ENCODE measurements at regions not wholly inside any gene's neighbourhood (a gene's known extent, or its start where the extent isn't known, plus 50 kb on each side); places are given as distances from the start of the nearest gene placed in this dataset.
A peak's percentile ranks its signal among the peaks of the same experiment; 100 is the strongest.

DNA sequence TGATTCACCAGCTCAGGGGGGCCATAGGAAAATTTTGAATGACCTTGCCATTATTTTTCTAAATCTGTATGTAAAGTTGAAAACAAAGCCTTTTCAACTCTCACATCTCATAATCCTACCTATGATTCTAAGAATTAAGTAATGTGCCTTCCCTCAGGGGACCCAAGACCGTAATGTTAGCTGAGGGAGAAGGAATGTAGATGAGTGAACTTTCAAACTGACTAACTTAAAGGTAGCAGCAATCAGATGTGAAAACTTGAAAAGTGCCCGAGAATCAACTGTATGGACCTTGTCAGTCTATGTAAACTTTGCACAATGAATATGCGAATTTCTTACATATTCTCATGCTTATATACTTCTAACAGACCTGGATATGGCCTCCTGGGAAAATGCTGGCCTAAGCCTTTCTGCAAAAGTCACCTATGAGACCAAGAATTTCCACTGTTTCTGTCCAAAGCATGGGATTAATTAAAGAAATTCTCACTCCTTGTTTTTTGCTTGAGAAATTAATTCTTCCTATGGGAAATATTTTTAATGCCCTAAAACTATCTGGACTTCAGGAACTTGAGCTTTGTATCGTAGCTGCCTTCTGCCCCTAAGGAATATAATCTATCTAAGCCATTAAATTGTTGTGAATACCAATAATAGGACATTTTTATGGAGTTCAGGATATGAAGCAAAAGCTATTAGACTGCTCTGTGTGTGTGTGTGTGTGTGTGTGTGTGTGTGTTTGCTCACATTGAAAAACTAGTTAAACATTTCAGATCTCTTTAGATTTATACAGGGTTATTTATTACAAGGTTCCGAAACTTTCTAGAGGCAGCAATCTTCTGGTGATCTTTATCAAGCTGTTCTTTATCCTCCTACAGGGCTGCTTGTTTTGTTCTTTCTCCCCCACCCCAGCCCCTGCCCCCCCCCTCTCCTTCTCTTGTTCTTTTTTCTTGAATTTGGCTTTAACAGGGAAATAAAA, 169.1 kb upstream of the CLINT1 start:
- DNase-seq (ENCODE audit: low read depth in 2 of 2) = no peak

DNA sequence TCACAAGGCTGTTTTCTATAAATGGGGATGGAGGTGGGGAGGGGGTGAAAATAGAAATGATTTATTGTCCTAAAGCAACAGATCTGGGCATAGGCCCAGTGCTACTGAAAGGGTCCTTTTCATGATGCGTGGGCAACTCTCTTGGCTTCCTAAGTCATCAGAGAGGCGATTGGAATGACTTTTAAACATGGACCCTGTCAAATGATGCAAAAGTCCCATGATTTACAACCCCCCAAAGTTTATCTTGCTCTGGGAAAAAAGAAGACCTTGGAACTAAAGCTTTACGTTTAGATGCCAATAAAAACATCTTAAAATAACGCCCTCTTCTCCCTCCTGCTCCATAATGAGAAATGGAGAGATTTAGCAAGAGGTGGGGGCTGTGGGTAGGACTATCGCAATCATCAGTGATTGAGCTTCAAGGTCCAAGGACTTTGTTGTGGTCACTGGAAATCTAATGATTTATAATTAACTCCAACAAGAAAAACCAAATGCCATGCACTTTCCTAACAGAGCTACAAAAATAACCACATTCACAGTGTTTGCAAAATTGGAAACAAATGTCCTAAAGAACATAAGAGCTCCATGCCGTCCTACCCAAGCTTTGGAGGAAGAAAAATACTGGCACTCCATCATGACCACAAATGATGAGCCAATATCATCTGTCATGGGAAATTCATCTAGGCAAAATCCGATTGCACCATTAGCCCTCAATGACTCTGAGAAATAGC, 167.5 kb upstream of the CLINT1 start:
- no peak for DNase-seq (ENCODE audit: low read depth in 2 of 2)

DNA sequence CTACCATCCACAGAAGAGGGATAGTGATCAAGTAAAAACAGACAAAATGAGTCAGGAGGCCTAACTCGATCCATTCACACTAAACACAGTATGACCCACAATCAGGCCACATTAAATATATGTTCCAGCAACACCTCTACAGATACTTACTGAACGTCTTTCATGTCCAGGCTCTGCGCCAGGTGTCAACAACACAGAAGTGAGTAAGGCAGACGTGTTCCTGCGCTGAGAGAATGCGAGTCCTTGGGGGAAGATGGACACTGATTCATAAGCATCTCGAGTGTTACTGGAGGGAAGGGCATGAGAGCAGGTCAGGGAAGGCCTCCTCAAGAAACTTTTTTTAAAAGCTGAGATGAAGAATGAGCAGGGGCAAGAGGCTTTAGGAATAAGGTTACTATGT, 164.3 kb upstream of the CLINT1 start:
- no peak for DNase-seq (ENCODE audit: low read depth in 2 of 2)

DNA sequence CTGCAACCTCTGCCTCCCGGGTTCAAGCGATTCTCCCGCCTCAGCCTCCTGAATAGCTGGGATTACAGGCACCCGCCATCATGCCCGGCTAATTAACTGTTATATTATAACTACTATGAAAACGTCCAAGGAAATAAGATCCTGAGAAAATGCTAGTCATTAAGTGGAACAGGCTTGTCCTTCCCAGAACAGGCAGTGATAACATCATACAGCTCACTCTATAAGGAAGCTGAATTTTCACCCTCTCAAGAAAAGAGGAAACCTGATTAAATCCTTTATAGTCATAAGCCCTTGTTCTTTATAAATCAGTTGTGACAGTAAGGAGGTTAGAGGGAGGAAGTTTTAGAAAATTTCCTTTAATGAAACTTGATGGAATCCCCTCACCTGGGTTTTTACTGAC, 163.9 kb upstream of the CLINT1 start:
- no peak for DNase-seq (ENCODE audit: low read depth in 2 of 2)

DNA sequence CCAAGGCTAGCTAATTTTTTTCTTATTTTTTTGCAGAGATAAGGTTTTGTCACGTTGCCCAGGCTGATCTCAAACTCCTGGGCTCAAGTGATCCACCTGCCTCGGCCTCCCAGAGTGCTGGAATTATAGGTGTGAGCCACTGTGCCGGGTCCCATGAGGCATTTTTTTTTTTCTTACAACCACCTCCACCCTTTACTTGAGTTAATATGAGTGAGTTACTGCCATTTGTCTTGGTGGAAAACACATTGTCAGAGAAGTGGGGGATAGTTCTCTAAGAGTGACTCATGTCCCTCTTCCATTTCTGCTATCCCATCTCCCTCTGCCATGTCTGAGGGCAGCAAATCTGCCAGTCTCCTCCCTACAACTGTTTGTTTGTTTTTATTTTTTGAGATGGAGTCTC, 163.4 kb upstream of the CLINT1 start:
- no peak for DNase-seq (ENCODE audit: low read depth in 2 of 2)

DNA sequence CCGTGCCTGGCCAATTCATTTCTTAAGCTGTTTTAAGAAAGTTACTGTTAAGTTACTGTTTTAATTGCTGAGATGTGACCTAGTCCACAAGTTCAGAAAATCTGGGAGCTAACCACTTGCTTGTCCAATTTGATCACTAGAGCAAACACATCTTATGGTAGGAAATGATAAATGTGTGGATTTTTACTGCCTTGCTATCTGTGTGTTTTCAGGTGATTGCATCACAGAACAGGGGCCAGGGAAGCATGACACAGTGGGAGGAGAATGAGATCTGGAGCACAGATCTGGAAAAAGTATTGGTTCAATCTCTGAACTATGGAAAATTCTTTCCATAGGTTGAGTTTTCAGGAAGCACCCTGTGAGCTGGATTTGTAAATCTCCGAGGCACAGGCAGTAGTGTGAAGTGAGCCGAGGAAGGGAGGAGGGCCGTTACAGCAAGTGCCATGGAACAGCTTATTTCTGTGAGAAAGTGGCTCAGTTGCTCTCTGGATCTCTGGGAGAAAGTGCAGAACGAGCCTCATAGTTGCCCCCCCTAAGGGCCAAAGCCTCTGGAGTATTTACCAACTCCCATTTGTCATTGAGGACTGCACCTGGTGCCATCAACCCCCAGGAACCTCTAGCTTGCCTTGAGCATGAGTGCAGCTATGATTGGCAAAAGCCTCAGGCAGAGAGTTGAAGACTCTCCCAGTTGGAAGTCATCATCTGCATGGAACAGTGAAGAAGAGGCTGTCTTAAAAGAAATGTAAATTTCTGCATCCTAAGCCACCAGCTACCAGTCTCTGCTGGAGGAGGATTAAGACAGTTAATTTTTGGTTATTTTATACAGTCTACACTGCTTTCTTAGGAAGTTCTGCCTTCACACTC, 161.8 kb upstream of the CLINT1 start:
- DNase-seq (ENCODE audit: low read depth in 2 of 2) = peak in 1 of 2 donors; percentile 35

DNA sequence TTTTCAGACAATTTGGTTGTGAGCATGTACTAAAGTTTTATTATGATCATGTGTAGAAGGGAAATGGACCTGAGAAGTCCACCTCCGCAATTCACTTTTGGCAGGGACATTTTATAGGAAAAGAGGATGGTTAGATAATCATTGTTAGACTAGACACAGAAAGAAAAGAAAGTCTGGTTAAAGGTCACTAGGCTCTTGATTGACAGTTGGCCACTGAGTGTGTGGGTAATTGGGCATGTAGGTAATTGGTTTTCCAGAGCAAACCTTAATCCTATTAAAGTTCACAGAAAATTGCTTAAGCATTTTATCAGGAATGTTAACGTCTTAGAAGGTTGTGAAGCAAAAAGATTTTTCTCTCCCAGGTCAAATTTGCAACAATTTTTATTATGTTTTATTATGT, 158.5 kb upstream of the CLINT1 start:
- DNase-seq (ENCODE audit: low read depth in 2 of 2) = no peak

DNA sequence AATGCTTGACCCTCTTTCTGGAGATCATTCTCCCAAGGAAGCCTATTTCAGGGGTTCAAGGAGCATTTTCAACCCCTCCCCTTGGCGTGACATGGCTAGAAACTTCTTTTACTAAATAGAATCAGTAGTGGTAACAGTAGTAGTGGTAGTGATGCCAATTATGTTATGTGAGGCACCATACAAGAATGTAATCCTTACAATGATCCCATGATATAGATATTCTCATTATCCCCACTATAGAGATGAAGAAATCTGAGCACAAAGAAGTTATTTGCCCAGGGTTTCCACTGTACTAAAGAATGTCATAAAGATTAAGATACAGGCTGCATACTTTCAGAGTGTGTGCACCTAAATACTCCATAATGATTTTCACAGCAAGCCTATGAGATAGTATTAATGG, 155.4 kb upstream of the CLINT1 start:
- no peak for DNase-seq (ENCODE audit: low read depth in 2 of 2)

DNA sequence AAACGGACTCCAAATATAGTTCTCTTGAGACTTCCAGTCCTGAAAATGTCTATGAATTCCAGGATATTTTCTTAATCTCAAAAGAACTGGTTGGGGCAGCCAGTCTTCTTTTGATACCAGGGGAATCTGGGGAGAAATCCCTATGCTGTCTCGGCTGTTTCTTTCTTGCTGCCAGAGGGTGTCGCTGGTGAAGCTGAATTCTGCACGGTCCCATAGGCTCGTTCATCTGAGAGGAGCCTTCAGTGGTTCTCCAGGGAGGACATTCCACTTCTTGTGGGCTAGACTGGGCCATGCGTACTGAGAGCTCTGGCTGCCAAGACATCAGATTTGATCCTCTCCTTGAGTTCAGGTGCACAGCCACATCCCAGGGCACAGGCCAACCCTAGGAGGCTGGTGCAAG, 155.0 kb upstream of the CLINT1 start:
- DNase-seq (ENCODE audit: low read depth in 2 of 2) = peak; percentile 7 to 42

DNA sequence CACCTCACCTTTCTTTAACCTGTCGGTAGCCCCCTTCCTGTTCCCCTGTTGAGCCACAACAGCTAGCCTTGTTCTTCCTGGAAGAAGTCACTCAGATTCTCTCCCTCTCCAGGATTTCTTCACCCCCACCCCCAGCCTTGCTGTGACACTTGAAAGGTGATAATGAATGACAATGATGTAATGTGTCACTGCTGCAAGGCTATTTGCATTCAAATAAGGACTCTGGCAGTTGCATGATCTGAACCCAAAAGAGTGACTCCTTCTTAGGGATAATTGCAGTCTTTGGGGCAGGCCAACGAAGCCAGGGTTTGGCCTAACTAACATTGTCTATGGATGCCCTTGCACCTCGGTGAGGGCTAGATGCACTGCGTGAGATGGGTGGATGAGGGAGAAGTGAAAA, 154.4 kb upstream of the CLINT1 start:
- DNase-seq (ENCODE audit: low read depth in 2 of 2) = no peak

DNA sequence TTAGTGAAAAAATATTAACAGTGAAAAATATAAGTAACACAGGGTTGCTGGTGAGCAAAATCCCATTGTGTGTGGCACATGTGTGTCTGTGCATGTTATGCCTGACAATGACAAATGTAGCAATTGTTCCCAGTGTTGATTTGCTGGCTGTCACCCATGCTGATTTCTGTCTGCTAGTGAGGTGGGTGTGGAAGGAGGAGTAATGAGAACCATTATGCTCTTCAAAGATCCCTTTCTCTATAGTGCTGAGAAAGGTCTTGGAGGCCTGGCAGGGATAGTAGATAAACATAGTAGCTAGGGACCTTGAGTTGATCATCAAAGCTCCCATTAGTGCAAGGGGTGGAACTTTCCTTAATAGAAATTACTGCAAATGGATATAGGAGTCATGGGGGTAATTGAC, 152.5 kb upstream of the CLINT1 start:
- no peak for DNase-seq (ENCODE audit: low read depth in 2 of 2)

DNA sequence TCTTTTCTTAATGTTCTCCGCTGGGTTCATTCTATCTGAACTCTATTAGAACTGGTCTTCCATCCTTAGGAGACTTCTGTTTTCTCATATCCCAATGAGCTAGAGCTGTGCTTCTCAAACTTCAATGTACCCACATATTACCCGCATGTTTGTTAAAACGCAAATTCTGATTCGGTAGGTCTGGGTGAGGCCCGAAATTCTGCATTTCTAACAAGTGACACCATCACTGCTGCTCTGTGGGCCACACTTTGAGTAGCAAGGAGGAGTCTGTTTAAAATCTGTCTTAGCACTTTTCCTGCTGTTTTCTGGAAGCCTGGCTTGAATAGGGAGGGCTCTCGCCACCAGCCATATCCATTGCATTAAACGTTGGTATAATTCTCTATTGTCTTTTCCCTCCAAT, 151.9 kb upstream of the CLINT1 start:
- DNase-seq (ENCODE audit: low read depth in 2 of 2) = no peak

DNA sequence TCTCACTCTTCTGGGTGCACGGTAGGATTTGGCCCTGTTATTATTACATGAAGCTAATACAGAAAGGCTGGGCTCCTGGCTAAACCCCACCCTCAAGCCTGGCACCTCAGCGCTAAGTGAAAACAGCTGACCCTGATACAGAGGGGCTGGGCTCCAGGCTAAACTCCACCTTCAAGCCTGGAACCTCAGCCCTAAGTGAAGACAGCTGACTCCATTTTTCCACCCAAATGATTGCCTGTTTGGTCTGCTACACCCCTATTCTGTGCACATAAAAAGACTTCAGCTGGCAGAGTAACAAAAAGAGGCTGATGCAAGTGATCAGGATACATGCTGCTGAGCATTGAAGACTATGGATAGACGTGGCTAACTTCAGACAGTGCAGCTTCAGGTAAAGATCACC, 148.4 kb upstream of the CLINT1 start:
- no peak for DNase-seq (ENCODE audit: low read depth in 2 of 2)

DNA sequence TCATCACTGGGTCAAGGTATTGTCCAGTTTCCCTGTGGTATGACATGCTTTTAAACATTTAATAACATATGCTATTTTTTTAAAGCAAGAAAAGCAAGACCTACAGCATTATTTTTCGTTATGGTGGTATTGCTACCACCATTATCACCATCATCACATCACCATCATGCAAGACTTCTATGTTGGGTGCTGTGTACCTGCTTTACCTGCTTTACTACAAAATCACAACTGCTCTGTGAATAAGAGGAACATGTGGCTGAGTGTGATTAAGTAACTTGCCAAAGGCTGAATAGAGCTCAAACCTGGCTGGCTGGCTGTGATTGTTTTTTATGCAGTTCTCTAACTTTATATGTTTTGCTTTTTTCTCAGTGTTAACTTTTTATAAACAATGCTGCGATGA, 140.8 kb upstream of the CLINT1 start:
- no peak for DNase-seq (ENCODE audit: low read depth in 2 of 2)

DNA sequence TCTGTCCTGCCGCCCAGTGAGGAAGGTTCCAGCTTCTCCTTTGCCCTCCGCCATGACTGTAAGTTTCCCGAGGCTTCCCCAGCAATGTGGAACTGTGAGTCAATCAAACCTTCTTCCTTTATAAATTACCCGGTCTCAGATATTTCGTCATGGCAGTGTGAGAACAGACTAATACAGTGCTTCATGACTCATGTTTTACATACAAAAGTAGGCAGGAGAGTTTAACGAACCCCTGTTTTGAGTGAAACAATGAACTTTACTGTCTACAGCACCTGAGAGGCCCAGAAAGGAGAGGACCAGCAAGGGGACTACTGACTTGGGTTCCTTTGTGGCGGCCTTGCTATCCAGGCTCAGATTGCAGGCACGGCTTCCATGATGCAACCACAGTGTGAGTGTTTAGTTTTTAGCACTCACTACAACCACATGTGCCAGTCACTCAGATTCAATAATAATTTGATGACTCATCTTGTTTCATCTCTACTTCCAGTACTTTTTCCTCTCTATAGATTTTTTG, 139.1 kb upstream of the CLINT1 start:
- peak in 1 of 2 donors; percentile 2 for DNase-seq (ENCODE audit: low read depth in 2 of 2)

DNA sequence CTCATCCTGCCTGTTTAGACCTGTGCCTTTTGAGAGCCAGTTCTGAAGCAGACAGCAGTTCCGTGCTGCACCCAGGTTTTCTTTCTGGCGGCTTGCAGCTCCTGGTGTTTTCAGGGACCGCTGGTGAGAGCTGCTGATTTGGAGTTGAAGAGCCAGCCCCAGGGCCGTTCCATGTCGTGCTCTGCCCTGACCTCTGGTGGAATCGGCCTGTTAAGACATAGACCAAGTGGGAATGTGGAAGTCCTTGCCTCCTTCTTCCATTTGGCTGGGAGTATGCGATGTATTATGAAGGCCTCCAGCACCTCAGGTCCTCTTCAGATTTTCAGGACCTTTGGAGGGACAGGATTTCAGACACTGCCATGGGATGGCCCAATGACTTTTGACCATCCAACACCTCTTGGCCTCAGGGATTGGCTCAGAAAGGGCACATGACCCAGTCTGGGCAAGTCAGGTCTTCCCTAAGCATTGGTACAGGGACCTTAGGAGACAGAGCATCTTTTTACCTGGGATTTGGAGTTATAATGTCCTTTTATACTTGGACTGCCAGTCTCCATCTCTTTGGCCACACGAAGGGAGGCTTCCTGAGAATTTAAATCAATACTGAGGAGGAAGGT, 136.1 kb upstream of the CLINT1 start:
- peak; percentile 55 to 65 for DNase-seq (ENCODE audit: low read depth in 2 of 2)

DNA sequence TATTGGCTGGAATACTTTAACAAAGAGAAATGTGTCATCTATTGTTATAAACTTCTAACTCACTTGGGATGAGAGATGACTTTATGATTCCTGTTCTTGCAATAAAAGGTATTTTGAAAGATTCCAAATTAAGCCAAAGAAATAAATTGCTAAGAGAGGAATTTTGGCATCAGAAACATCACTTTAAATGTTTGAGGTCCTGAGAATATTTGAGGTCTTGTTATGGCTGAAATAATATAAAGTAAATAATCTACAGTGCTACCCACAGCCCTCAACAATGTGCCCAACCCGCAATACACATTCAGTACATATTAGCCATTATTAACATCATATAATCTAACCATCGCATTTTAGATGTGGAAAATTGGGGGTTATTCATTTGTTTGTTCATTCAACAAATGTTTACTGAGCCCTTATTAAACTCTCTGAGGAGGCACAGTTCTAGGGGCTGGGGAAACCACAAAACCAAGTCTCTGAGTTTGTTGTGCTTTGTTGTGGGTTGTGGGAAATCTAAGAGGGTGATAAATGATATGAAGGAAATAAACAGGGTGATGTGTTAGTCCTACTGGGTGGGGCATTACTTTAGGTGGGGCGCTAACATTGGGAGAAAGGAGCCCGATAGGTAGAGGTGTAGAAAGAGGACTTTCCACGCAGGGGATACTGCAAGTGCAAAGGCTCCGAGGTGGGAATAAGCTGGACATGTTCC, 135.2 kb upstream of the CLINT1 start:
- DNase-seq (ENCODE audit: low read depth in 2 of 2) = no peak

DNA sequence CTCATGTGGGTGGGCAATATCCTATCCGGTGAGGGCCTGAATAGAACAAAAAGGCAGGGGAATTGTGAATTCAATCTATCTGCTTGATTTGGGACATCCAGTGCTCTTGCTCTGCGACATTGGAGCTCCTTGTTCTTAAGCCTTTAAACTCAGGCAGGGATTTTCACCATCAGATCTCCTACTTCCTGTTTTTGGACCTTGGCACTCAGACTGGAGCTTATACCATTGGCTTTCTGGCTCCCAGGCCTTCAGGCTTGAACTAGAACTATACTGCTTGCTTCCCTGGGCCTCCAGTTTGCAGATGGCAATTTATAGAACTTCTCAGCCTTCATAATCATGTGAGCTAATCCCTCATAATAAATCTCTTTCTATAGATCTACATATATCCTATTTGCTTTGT, 134.3 kb upstream of the CLINT1 start:
- DNase-seq (ENCODE audit: low read depth in 2 of 2) = no peak

DNA sequence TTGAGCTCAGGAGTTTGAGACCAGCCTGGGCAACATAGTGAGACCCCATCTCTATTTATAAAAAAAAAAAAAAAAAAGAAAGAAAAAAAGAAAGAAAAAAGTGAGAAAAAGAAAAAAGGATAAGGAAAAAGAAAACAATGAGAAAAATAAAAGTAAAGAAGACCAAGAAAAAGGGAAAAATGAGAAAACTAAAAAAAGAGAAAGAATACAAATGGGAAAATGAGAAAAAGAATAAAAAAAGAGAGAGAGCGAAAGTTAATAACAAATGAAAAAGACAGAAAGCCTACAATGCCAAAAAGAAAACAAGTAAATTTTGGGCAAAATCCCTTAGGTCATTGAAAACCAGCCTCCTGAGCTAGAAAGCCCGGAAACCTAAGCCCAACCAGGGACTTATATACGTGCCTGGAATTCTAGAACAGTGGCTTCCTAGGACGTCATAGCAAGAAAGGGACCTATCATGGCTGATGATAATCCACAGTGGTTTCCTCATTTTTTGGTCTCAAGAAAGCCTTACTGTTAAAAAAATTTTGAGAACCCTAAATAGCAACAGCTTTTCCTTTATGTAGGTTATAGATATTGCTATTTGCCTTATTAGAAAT, 131.7 kb upstream of the CLINT1 start:
- no peak for DNase-seq (ENCODE audit: low read depth in 2 of 2)

DNA sequence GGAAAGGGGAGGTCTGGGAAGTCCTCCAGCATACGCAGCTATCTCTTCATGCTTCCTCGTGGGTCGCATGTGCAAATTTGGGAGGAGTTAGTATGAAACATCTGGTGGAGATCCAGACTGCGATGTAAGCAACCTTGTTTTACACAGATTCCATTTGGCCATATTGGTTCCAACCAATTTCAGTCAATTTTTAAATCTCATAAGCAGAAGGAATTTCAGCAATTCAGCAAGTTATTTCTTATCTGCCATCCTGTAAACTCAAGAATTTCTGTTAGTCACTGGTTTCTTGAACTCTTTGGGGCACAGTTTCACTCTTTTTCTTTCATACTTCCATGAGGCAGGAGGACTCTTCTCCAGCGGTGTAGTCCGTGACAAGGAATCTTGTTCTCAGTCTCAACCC, 130.4 kb upstream of the CLINT1 start:
- no peak for DNase-seq (ENCODE audit: low read depth in 2 of 2)
